ENCODE measurements at regions not wholly inside any gene's neighbourhood (a gene's known extent, or its start where the extent isn't known, plus 50 kb on each side); places are given as distances from the start of the nearest gene placed in this dataset.
A peak's percentile ranks its signal among the peaks of the same experiment; 100 is the strongest.

GRCh38 chr1:212557739-212558692 lies 50.5 kb upstream of the ATF3 start:
- DNase-seq (ENCODE audit: low read depth in 2 of 2), result peak in 1 of 2 experiments; percentile 7

- DNase-seq (ENCODE audit: low read depth in 2 of 2), result peak; percentile 76 to 80
These were observed 49.7 kb upstream of the ATF3 start for GRCh38 chr1:212558693-212559480.
